ENCODE measurements at regions not wholly inside any gene's neighbourhood (a gene's known extent, or its start where the extent isn't known, plus 50 kb on each side); places are given as distances from the start of the nearest gene placed in this dataset.

DNA sequence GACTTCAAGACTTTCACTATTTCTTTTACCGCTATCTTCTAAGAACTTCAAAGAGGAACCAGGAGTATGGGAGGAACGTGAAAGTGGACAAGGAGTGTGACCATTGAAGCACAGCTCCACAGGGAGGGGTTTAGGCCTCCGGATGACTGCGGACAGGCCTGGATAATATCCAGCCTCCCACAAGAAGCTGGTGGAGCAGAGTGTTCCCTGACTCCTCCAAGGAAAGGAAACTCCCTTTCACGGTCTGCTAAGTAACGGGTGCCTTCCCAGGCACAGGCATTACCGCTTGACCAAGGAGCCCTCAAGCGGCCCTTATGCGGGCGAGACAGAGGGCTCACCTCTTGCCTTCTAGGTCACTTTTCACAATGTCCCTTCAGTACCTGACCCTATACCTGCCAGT is 267.0 kb downstream of the RPL10L start:
- no TSS peak for BruUV-seq (replicated peaks)
- in situ Hi-C loops (cut with MboI) = no loop called here
- H3K27me3 ChIP-seq (ENCODE audit: control insufficient read depth in 2 of 2, insufficient read depth in 2 of 2, low read length in 2 of 2) = no peaks in the 10 kb centered on the region
- H4K20me1 ChIP-seq (replicated peaks; ENCODE audit: control insufficient read depth, insufficient read depth, low read length) = no peaks in the 10 kb centered on the region
- H3K4me1 ChIP-seq (replicated peaks in 1 of 2; ENCODE audit: control insufficient read depth in 2 of 2, insufficient read depth in 2 of 2, low read length in 2 of 2) = no peaks in the 10 kb centered on the region
- ChIA-PET CTCF (ENCODE audit: low intra/inter-chr PET ratio) (no interaction called here), POLR2A (no interaction called here)
- 1% methylated on average over 10 of the region's 10 CpGs for WGBS (ENCODE audit: insufficient coverage, low coverage, missing lambda C conversion rate)
- H3K4me2 ChIP-seq (ENCODE audit: insufficient read depth, low read length) = no peak overlapping the region
- H2AFZ ChIP-seq (ENCODE audit: low read depth, low read length) = no peak overlapping the region
- H3K9me1 ChIP-seq (ENCODE audit: control insufficient read depth, insufficient read depth, low read length) = no peaks in the 10 kb centered on the region
- H3K4me3 ChIP-seq = no peak overlapping the region
- intact Hi-C loops (cut with micrococcal nuclease) = no loop called here
- no peaks in the 10 kb centered on the region for H3K9me3 ChIP-seq (replicated peaks; ENCODE audit: control insufficient read depth, insufficient read depth, low read depth, low read length)
- DNase-seq (ENCODE audit: extremely low read depth in 1 of 4, low spot score in 3 of 4) = no peak
- ATAC-seq = no peak
- H3K27ac ChIP-seq (ENCODE audit: extremely low read depth, low read depth, low read length) = no peak overlapping the region
- no peak for FAIRE-seq
- no peaks in the 10 kb centered on the region for H3K36me3 ChIP-seq (ENCODE audit: control insufficient read depth, insufficient read depth, low read length)
- H3K9ac ChIP-seq (ENCODE audit: insufficient read depth in 1 of 2, low read depth in 2 of 2, low read length in 2 of 2) = no peak overlapping the region
- H3K79me2 ChIP-seq (ENCODE audit: control insufficient read depth, insufficient read depth, low read length) = no peaks in the 10 kb centered on the region
- TF ChIP-seq, protein P1, sequence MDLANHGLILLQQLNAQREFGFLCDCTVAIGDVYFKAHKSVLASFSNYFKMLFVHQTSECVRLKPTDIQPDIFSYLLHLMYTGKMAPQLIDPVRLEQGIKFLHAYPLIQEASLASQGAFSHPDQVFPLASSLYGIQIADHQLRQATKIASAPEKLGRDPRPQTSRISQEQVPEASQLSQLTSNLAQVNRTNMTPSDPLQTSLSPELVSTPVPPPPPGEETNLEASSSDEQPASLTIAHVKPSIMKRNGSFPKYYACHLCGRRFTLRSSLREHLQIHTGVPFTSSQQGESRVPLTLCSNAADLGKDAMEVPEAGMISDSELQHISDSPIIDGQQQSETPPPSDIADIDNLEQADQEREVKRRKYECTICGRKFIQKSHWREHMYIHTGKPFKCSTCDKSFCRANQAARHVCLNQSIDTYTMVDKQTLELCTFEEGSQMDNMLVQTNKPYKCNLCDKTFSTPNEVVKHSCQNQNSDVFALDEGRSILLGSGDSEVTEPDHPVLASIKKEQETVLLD (IDR thresholded peaks at IDR 0.05) = no peak
- TF ChIP-seq SMARCB1 (IDR thresholded peaks at IDR 0.05; ENCODE audit: insufficient read length, low read depth) (no peak), PCBP2 (IDR thresholded peaks at IDR 0.05; ENCODE audit: low read depth, low read length, poor library complexity, severe bottlenecking) (no peak), IFI16 (CRISPR knock-in tag; IDR thresholded peaks at IDR 0.05) (no peak), RBM39 (optimal IDR thresholded peaks at IDR 0.05; ENCODE audit: low read depth, low read length) (no peak), LEF1 (IDR thresholded peaks at IDR 0.05) (no peak)
- TF ChIP-seq, protein P2, sequence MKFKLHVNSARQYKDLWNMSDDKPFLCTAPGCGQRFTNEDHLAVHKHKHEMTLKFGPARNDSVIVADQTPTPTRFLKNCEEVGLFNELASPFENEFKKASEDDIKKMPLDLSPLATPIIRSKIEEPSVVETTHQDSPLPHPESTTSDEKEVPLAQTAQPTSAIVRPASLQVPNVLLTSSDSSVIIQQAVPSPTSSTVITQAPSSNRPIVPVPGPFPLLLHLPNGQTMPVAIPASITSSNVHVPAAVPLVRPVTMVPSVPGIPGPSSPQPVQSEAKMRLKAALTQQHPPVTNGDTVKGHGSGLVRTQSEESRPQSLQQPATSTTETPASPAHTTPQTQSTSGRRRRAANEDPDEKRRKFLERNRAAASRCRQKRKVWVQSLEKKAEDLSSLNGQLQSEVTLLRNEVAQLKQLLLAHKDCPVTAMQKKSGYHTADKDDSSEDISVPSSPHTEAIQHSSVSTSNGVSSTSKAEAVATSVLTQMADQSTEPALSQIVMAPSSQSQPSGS (CRISPR knock-in tag; IDR thresholded peaks at IDR 0.05) = no peak
- TF ChIP-seq, protein P3, sequence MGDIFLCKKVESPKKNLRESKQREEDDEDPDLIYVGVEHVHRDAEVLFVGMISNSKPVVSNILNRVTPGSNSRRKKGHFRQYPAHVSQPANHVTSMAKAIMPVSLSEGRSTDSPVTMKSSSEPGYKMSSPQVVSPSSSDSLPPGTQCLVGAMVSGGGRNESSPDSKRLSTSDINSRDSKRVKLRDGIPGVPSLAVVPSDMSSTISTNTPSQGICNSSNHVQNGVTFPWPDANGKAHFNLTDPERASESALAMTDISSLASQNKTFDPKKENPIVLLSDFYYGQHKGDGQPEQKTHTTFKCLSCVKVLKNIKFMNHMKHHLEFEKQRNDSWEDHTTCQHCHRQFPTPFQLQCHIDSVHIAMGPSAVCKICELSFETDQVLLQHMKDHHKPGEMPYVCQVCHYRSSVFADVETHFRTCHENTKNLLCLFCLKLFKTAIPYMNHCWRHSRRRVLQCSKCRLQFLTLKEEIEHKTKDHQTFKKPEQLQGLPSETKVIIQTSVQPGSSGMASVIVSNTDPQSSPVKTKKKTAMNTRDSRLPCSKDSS (IDR thresholded peaks at IDR 0.05; ENCODE audit: low read depth, partially characterized antibody) = no peak
- TF ChIP-seq, protein P4, sequence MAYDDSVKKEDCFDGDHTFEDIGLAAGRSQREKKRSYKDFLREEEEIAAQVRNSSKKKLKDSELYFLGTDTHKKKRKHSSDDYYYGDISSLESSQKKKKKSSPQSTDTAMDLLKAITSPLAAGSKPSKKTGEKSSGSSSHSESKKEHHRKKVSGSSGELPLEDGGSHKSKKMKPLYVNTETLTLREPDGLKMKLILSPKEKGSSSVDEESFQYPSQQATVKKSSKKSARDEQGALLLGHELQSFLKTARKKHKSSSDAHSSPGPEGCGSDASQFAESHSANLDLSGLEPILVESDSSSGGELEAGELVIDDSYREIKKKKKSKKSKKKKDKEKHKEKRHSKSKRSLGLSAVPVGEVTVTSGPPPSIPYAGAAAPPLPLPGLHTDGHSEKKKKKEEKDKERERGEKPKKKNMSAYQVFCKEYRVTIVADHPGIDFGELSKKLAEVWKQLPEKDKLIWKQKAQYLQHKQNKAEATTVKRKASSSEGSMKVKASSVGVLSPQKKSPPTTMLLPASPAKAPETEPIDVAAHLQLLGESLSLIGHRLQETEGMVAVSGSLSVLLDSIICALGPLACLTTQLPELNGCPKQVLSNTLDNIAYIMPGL (CRISPR knock-in tag; IDR thresholded peaks at IDR 0.05) = no peak
- TF ChIP-seq, protein P5, sequence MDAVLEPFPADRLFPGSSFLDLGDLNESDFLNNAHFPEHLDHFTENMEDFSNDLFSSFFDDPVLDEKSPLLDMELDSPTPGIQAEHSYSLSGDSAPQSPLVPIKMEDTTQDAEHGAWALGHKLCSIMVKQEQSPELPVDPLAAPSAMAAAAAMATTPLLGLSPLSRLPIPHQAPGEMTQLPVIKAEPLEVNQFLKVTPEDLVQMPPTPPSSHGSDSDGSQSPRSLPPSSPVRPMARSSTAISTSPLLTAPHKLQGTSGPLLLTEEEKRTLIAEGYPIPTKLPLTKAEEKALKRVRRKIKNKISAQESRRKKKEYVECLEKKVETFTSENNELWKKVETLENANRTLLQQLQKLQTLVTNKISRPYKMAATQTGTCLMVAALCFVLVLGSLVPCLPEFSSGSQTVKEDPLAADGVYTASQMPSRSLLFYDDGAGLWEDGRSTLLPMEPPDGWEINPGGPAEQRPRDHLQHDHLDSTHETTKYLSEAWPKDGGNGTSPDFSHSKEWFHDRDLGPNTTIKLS (IDR thresholded peaks at IDR 0.05; ENCODE audit: borderline replicate concordance, low read depth) = no peak

Data from K562 (cell line).